ENCODE measurements at regions not wholly inside any gene's neighbourhood (a gene's known extent, or its start where the extent isn't known, plus 50 kb on each side); places are given as distances from the start of the nearest gene placed in this dataset.

DNA sequence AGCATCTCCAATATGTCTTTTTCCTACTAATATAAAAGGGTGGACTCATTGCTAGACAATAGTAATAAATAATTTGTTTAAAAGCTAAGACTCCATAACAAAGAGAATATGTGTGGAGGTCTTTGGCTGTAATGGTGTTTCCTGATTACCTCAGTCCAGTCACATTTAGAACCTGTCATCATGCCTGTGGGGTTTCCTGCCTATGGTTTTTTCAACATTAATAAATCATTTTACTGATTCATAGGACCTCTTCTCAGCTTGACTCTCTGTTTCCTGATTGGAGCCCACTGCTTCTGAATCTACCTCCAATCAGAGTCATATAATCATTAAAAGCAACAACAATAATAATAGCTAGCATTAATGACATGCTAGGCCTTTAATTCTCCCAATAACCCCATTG, 52.4 kb upstream of the GNAI1 start:
- DNase-seq (no peak), ATAC-seq (no peak), FAIRE-seq (no peak)
- Histone ChIP-seq H3K36me3 (no peaks in the 10 kb centered on the region), H3K9me3 (no peaks in the 10 kb centered on the region), H3K4me3 (no peak overlapping the region), H3K27ac (no peak overlapping the region), H3K4me1 (peaks cover 0 to 3% (median 0%) of the 10 kb centered on the region in 3 donors), H3K27me3 (no peaks in the 10 kb centered on the region)
- TF ChIP-seq, protein P1, sequence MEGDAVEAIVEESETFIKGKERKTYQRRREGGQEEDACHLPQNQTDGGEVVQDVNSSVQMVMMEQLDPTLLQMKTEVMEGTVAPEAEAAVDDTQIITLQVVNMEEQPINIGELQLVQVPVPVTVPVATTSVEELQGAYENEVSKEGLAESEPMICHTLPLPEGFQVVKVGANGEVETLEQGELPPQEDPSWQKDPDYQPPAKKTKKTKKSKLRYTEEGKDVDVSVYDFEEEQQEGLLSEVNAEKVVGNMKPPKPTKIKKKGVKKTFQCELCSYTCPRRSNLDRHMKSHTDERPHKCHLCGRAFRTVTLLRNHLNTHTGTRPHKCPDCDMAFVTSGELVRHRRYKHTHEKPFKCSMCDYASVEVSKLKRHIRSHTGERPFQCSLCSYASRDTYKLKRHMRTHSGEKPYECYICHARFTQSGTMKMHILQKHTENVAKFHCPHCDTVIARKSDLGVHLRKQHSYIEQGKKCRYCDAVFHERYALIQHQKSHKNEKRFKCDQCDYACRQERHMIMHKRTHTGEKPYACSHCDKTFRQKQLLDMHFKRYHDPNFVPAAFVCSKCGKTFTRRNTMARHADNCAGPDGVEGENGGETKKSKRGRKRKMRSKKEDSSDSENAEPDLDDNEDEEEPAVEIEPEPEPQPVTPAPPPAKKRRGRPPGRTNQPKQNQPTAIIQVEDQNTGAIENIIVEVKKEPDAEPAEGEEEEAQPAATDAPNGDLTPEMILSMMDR (IDR thresholded peaks at IDR 0.05): no peak
- intact Hi-C loops (cut with DNase I): no loop called here

DNA sequence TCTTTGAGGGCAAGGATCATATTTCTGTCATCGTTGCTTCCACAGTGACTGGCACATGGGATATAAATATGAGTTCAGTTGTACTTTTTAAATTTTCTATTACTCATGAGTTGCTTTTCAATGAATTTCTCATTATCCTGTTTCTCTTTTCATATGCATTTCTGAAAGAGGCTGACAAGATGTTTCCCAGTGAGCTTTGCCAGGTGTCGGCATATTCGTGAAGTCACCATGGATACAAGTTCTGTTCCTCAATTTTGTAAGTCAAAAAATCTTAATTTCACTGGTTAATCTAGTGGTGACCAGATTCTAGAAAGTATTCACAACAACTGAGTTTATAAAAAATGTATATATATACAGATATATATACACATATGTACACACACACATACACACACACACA, 55.7 kb upstream of the GNAI1 start:
- Histone ChIP-seq H3K27ac (no peak overlapping the region), H3K36me3 (no peaks in the 10 kb centered on the region), H3K4me1 (peaks cover 0 to 3% (median 0%) of the 10 kb centered on the region in 3 donors), H3K4me3 (no peak overlapping the region), H3K9me3 (no peaks in the 10 kb centered on the region), H3K27me3 (no peaks in the 10 kb centered on the region)
- WGBS, 2 donors: 70 to 74% methylated on average over 3 of the region's 3 CpGs
- DNase-seq: no peak
- no peak for FAIRE-seq
- TF ChIP-seq, protein P1 (IDR thresholded peaks at IDR 0.05): no peak
- intact Hi-C loops (cut with DNase I): no loop called here
- no peak for ATAC-seq

DNA sequence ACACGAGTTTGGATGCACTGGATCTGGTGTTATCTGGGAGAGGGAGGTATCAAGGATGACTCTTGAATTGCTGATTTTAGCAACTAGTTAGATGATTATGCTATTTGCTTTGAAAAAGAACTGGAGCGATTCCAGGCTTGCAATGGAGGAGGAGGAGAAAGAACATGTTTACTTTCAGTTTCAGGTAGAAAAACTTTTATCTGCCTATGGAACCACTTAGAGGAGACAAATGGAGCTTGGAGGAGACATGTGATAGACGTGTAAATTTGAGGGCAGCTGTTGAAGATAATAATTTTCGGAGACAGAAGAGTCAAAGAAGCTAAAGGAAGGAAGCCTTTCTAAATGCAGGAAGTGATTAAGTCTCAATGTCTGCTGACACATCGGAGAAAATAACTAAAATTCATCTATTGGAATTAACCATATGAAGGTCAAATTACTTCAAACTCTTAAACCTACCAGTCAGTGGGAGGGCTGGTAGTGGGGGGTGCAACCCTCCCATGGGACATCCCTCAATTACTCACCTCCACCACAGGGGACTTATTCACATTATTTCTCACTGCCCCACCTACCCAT, 56.4 kb upstream of the GNAI1 start:
- Histone ChIP-seq H3K27me3 (no peaks in the 10 kb centered on the region), H3K4me1 (peaks cover 0 to 3% (median 0%) of the 10 kb centered on the region in 3 donors), H3K9me3 (no peaks in the 10 kb centered on the region), H3K36me3 (no peaks in the 10 kb centered on the region), H3K4me3 (peak overlapping the region in 2 of 4 donors; percentile 15 to 19), H3K27ac (no peak overlapping the region)
- TF ChIP-seq, protein P1 (IDR thresholded peaks at IDR 0.05): no peak
- 1 to 3% methylated on average over 5 of the region's 5 CpGs for WGBS, 2 donors
- no peak for DNase-seq
- peak in 3 of 4 donors; percentile 62 to 70 (median 66) for ATAC-seq
- no peak for FAIRE-seq
- intact Hi-C loops (cut with DNase I): no loop called here

DNA sequence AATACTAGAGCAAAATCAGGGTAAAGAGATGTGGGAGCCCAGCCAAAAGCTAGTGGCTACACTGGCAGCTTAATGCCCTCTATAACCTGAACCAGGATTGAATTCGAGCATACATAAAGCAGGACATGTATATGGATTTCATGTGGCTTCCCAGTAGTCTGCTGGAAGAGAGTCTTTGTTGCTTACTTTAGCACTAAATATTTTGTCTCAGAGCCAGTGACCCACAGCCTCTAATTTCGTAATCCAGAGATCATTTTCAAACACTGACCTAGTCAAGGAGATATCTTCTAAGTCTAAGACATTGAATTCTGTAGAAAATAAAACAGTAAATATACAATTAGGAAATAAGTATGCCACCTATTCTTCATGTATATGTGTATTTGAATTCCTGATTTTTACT, 64.2 kb upstream of the GNAI1 start:
- Histone ChIP-seq H3K27me3 (no peaks in the 10 kb centered on the region), H3K36me3 (no peaks in the 10 kb centered on the region), H3K4me1 (no peaks in the 10 kb centered on the region), H3K9me3 (no peaks in the 10 kb centered on the region), H3K4me3 (no peak overlapping the region), H3K27ac (no peak overlapping the region)
- intact Hi-C loops (cut with DNase I): no loop called here
- FAIRE-seq (no peak), DNase-seq (no peak), ATAC-seq (no peak)
- 41 to 57% methylated on average over 2 of the region's 2 CpGs for WGBS, 2 donors
- TF ChIP-seq, protein P1 (IDR thresholded peaks at IDR 0.05): no peak

DNA sequence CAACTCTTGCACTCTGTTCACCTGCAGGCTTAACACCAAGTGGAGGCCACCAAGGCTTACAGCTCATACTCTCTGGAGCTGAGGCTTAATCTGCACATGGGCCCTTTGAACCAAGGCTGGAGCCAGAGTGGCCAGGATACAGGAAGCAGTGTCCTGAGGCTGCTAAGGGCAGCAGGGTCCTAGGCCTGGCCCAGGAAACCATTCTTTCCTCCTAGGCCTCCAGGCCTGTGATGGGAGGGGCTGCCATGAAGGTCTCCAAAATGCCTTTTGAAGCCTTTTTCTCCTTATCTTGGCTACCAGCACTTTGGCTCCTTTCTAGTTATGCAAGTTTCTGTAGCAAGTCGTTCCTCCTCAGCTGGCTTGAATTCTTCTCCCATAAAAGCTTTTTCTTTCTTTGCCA, 68.0 kb upstream of the GNAI1 start:
- H3K4me1 ChIP-seq: no peaks in the 10 kb centered on the region
- no peak overlapping the region for H3K27ac ChIP-seq
- H3K27me3 ChIP-seq: no peaks in the 10 kb centered on the region
- no peak overlapping the region for H3K4me3 ChIP-seq
- intact Hi-C loops (cut with DNase I): no loop called here
- whole genome bisulfite sequencing, 2 donors: 83 to 91% methylated on average over 1 of the region's 1 CpG
- no peaks in the 10 kb centered on the region for H3K36me3 ChIP-seq
- no peak for DNase-seq
- FAIRE-seq: no peak
- H3K9me3 ChIP-seq: no peaks in the 10 kb centered on the region
- ATAC-seq: no peak
- TF ChIP-seq, protein P1 (IDR thresholded peaks at IDR 0.05): no peak

All from pancreas (tissue), 10 donors.